ENCODE measurements at regions not wholly inside any gene's neighbourhood (a gene's known extent, or its start where the extent isn't known, plus 50 kb on each side); places are given as distances from the start of the nearest gene placed in this dataset.
"Not testable (repeated sequence)": the region's sequence is repeated elsewhere in the genome, so short reads cannot be mapped to it uniquely, and the experiment has no call there.

GRCh38 chr11:129711760-129712159 is 103.9 kb upstream of the TMEM45B start:
- Histone ChIP-seq H3K36me3 (no peaks in the 10 kb centered on the region), H3K9me3 (no peaks in the 10 kb centered on the region), H3K4me1 (no peaks in the 10 kb centered on the region), H3K27me3 (no peaks in the 10 kb centered on the region), H3K27ac (replicated peaks in 1 of 4) (no peak overlapping the region), H3K4me3 (no peak overlapping the region)
- TF ChIP-seq POLR2AphosphoS5 (IDR thresholded peaks at IDR 0.05) (no peak), CTCF (IDR thresholded peaks at IDR 0.05) (no peak), EP300 (IDR thresholded peaks at IDR 0.05) (no peak), POLR2A (IDR thresholded peaks at IDR 0.05; ENCODE audit: low read depth) (no peak)
- no peak for DNase-seq (ENCODE audit: extremely low spot score)
- intact Hi-C loops (cut with DNase I), result no loop called here
- 79% methylated on average over 3 of the region's 3 CpGs for WGBS

- intact Hi-C loops (cut with DNase I), result not testable (repeated sequence)
These were observed 103.0 kb upstream of the TMEM45B start for GRCh38 chr11:129712486-129713240.

GRCh38 chr11:129719037-129719436 is 96.6 kb upstream of the TMEM45B start:
- DNase-seq (ENCODE audit: extremely low spot score), result no peak
- TF ChIP-seq EP300 (IDR thresholded peaks at IDR 0.05) (no peak), CTCF (IDR thresholded peaks at IDR 0.05) (no peak), POLR2AphosphoS5 (IDR thresholded peaks at IDR 0.05) (no peak), POLR2A (IDR thresholded peaks at IDR 0.05; ENCODE audit: low read depth) (no peak)
- Histone ChIP-seq H3K9me3 (no peaks in the 10 kb centered on the region), H3K36me3 (no peaks in the 10 kb centered on the region), H3K4me1 (no peaks in the 10 kb centered on the region), H3K27ac (replicated peaks in 1 of 4) (no peak overlapping the region), H3K4me3 (no peak overlapping the region), H3K27me3 (peaks cover 0 to 5% (median 0%) of the 10 kb centered on the region in 4 donors)
- intact Hi-C loops (cut with DNase I), result no loop called here
- WGBS, result 95% methylated on average over 3 of the region's 3 CpGs

More at GRCh38 chr11:129712486-129713240, 103.0 kb upstream of the TMEM45B start:
- H3K9me3 ChIP-seq; H3K27me3 ChIP-seq; H3K36me3 ChIP-seq; H3K27ac ChIP-seq (replicated peaks in 1 of 4); H3K4me3 ChIP-seq; H3K4me1 ChIP-seq; DNase-seq (ENCODE audit: extremely low spot score): not testable (repeated sequence)
- 88% methylated on average over 25 of the region's 25 CpGs for WGBS

DNA sequence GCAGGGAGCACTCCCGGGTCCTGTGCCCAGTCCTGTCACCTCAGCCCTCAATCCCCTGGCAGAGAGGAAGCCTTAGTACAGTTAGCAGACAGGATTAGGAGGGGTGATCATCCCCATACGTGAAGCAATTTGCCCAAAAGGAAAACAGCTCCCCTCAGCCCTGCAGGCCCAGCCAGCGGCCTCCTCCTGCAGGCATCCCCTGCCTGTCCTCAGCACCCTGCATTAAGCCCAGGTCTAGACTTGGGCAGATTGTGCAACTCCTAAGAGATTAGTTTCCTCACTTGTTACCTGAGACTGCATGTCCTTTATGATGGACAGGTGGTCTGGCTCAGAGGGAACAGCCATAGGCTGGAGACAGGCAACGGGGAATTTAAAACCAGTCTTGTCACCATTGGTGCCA is 95.5 kb upstream of the TMEM45B start:
- peaks cover 0 to 5% (median 0%) of the 10 kb centered on the region in 4 donors for H3K27me3 ChIP-seq
- no peak overlapping the region for H3K4me3 ChIP-seq
- H3K36me3 ChIP-seq, result no peaks in the 10 kb centered on the region
- 76% methylated on average over 4 of the region's 4 CpGs for WGBS
- intact Hi-C loops (cut with DNase I), result no loop called here
- DNase-seq (ENCODE audit: extremely low spot score), result no peak
- no peaks in the 10 kb centered on the region for H3K9me3 ChIP-seq
- H3K27ac ChIP-seq (replicated peaks in 1 of 4), result no peak overlapping the region
- TF ChIP-seq EP300 (IDR thresholded peaks at IDR 0.05) (no peak), POLR2A (IDR thresholded peaks at IDR 0.05; ENCODE audit: low read depth) (no peak), POLR2AphosphoS5 (IDR thresholded peaks at IDR 0.05) (no peak), CTCF (IDR thresholded peaks at IDR 0.05) (no peak)
- H3K4me1 ChIP-seq, result no peaks in the 10 kb centered on the region

- no peak overlapping the region for H3K27ac ChIP-seq (replicated peaks in 1 of 4)
- H3K4me1 ChIP-seq, result no peaks in the 10 kb centered on the region
- peaks cover 0 to 7% (median 0%) of the 10 kb centered on the region in 4 donors for H3K27me3 ChIP-seq
- no peak for TF ChIP-seq POLR2A (IDR thresholded peaks at IDR 0.05; ENCODE audit: low read depth)
- TF ChIP-seq CTCF (IDR thresholded peaks at IDR 0.05), result no peak
- TF ChIP-seq POLR2AphosphoS5 (IDR thresholded peaks at IDR 0.05), result no peak
- TF ChIP-seq EP300 (IDR thresholded peaks at IDR 0.05), result no peak
- no peak for DNase-seq (ENCODE audit: extremely low spot score)
- H3K36me3 ChIP-seq, result no peaks in the 10 kb centered on the region
- WGBS, result 85% methylated on average over 11 of the region's 11 CpGs
- intact Hi-C loops (cut with DNase I), result no loop called here
- no peaks in the 10 kb centered on the region for H3K9me3 ChIP-seq
- H3K4me3 ChIP-seq, result no peak overlapping the region
These were observed 94.7 kb upstream of the TMEM45B start for GRCh38 chr11:129720994-129721393.

Measured in esophagus muscularis mucosa (tissue), 4 donors.